ENCODE measurements at regions not wholly inside any gene's neighbourhood (a gene's known extent, or its start where the extent isn't known, plus 50 kb on each side); places are given as distances from the start of the nearest gene placed in this dataset.

- Histone ChIP-seq H3K4me3 (no peak overlapping the region), H3K79me2 (ENCODE audit: control insufficient read depth, insufficient read depth, low read length) (no peaks in the 10 kb centered on the region), H3K9ac (ENCODE audit: insufficient read depth in 1 of 2, low read depth in 2 of 2, low read length in 2 of 2) (no peak overlapping the region), H3K4me1 (replicated peaks in 1 of 2; ENCODE audit: control insufficient read depth in 2 of 2, insufficient read depth in 2 of 2, low read length in 2 of 2) (no peaks in the 10 kb centered on the region), H4K20me1 (replicated peaks; ENCODE audit: control insufficient read depth, insufficient read depth, low read length) (no peaks in the 10 kb centered on the region), H3K36me3 (ENCODE audit: control insufficient read depth, insufficient read depth, low read length) (no peaks in the 10 kb centered on the region), H3K27me3 (ENCODE audit: control insufficient read depth in 2 of 2, insufficient read depth in 2 of 2, low read length in 2 of 2) (no peaks in the 10 kb centered on the region), H3K9me1 (ENCODE audit: control insufficient read depth, insufficient read depth, low read length) (no peaks in the 10 kb centered on the region), H2AFZ (ENCODE audit: low read depth, low read length) (no peak overlapping the region), H3K4me2 (ENCODE audit: insufficient read depth, low read length) (no peak overlapping the region), H3K9me3 (replicated peaks; ENCODE audit: control insufficient read depth, insufficient read depth, low read depth, low read length) (no peaks in the 10 kb centered on the region), H3K27ac (ENCODE audit: extremely low read depth, low read depth, low read length) (no peak overlapping the region)
- DNase-seq (ENCODE audit: extremely low read depth in 1 of 4, low spot score in 3 of 4): no peak
- no peak for ATAC-seq
- TF ChIP-seq MNT (conservative IDR thresholded peaks at IDR 0.05) (no peak), CBFB (CRISPR knock-in tag; IDR thresholded peaks at IDR 0.05) (no peak), ZSCAN32 (CRISPR knock-in tag; IDR thresholded peaks at IDR 0.05) (no peak), RBBP5 (IDR thresholded peaks at IDR 0.05; ENCODE audit: borderline replicate concordance, insufficient read depth, low read length, poor library complexity, severe bottlenecking) (no peak), FOXA3 (CRISPR knock-in tag; conservative IDR thresholded peaks at IDR 0.05 in 1 of 2, IDR thresholded peaks at IDR 0.05 in 1 of 2) (no peak), E2F5 (CRISPR knock-in tag; IDR thresholded peaks at IDR 0.05) (no peak), POLR3A (IDR thresholded peaks at IDR 0.05; ENCODE audit: borderline replicate concordance, extremely low read depth, insufficient read depth, insufficient read length) (no peak), MXI1 (IDR thresholded peaks at IDR 0.05; ENCODE audit: low read depth, low read length) (no peak)
- no peak for FAIRE-seq
- intact Hi-C loops (cut with micrococcal nuclease) (no loop called here), in situ Hi-C loops (cut with MboI) (no loop called here)
- BruUV-seq (replicated peaks): no TSS peak
- 0% methylated on average over 2 of the region's 2 CpGs for WGBS (ENCODE audit: insufficient coverage, low coverage, missing lambda C conversion rate)
- ChIA-PET CTCF (ENCODE audit: low intra/inter-chr PET ratio) (no interaction called here), POLR2A (no interaction called here)
These were observed 71.1 kb upstream of the KLF12 start for GRCh38 chr13:74205313-74205690.

All from K562 (cell line).